ENCODE measurements at regions not wholly inside any gene's neighbourhood (a gene's known extent, or its start where the extent isn't known, plus 50 kb on each side); places are given as distances from the start of the nearest gene placed in this dataset.

GRCh38 chr1:244118109-244118761, 67.2 kb downstream of the ZBTB18 start:
- H3K4me1 ChIP-seq (ENCODE audit: control insufficient read depth in 5 of 5, insufficient read depth in 5 of 5, low read length in 5 of 5): peaks cover 0 to 4% (median 3%) of the 10 kb centered on the region in 5 donors
- ATAC-seq (ENCODE audit: insufficient read depth, low FRiP score) (no peak), DNase-seq (peak in 1 of 3 donors; percentile 11)
- H3K4me3 ChIP-seq: no peak overlapping the region
- no peak overlapping the region for H3K9ac ChIP-seq (ENCODE audit: insufficient read depth in 1 of 2, low read length in 2 of 2)
- 50 to 70% methylated on average over 16 of the region's 16 CpGs for WGBS, 2 donors
- H3K36me3 ChIP-seq (ENCODE audit: control insufficient read depth in 4 of 4, insufficient read depth in 4 of 4, low read length in 4 of 4): no peaks in the 10 kb centered on the region
- TF ChIP-seq, protein P1, sequence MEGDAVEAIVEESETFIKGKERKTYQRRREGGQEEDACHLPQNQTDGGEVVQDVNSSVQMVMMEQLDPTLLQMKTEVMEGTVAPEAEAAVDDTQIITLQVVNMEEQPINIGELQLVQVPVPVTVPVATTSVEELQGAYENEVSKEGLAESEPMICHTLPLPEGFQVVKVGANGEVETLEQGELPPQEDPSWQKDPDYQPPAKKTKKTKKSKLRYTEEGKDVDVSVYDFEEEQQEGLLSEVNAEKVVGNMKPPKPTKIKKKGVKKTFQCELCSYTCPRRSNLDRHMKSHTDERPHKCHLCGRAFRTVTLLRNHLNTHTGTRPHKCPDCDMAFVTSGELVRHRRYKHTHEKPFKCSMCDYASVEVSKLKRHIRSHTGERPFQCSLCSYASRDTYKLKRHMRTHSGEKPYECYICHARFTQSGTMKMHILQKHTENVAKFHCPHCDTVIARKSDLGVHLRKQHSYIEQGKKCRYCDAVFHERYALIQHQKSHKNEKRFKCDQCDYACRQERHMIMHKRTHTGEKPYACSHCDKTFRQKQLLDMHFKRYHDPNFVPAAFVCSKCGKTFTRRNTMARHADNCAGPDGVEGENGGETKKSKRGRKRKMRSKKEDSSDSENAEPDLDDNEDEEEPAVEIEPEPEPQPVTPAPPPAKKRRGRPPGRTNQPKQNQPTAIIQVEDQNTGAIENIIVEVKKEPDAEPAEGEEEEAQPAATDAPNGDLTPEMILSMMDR (IDR thresholded peaks at IDR 0.05; ENCODE audit: control extremely low read depth, extremely low read depth): no peak
- peaks cover 2 to 10% (median 3%) of the 10 kb centered on the region in 3 donors for H3K27me3 ChIP-seq (ENCODE audit: control insufficient read depth in 3 of 3, insufficient read depth in 3 of 3, low read length in 2 of 3)
- no peak overlapping the region for H3K27ac ChIP-seq (ENCODE audit: low read depth in 1 of 2, low read length in 1 of 2)
- H3K9me3 ChIP-seq (ENCODE audit: control insufficient read depth in 4 of 4, insufficient read depth in 3 of 4, low read length in 3 of 4): peaks cover 0 to 4% (median 0%) of the 10 kb centered on the region in 4 donors

DNA sequence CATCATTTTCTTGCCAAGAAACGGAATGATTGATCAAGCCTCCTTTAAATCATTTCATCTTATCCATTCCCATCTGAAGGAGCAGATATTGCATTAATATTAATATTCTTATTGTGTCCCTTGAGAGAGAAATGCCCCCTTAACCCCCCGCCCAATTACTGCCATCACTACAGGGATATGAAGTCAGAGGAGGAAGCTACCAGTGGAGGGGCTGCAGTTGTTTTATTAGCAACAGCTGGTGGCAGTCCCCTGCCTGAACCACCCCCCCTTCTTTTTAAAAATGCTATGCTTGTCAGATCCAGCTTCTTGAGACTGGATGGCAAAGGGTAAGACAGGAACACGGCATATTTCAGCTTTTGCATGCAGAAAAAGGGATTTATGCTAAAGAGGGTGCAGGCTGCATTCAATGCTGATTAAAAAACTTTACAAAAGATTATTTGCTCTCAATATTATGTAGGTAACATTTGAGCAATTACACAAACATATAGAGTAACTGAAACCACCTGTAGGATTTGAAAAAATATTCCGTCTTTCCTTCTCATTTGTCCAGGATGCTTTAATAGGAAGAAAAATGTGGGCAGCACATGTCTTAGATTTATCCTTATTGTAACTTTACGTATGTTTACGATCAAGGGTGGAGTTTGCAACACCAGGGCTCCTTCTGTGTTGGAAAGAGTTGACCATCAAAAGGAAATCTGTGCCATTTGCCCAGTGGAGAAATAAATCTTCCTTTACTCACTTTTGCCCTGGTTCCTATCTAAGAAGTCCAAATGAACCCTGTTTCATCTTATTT, 77.7 kb downstream of the ZBTB18 start:
- H3K9me3 ChIP-seq (ENCODE audit: control insufficient read depth in 4 of 4, insufficient read depth in 3 of 4, low read length in 3 of 4): peaks cover 0 to 3% (median 1%) of the 10 kb centered on the region in 4 donors
- WGBS, 2 donors: 81 to 85% methylated on average over 6 of the region's 6 CpGs
- H3K9ac ChIP-seq (ENCODE audit: insufficient read depth in 1 of 2, low read length in 2 of 2): no peak overlapping the region
- ATAC-seq (ENCODE audit: insufficient read depth, low FRiP score) (no peak), DNase-seq (no peak)
- H3K27ac ChIP-seq (ENCODE audit: low read depth in 1 of 2, low read length in 1 of 2): no peak overlapping the region
- H3K36me3 ChIP-seq (ENCODE audit: control insufficient read depth in 4 of 4, insufficient read depth in 4 of 4, low read length in 4 of 4): no peaks in the 10 kb centered on the region
- TF ChIP-seq, protein P1 (IDR thresholded peaks at IDR 0.05; ENCODE audit: control extremely low read depth, extremely low read depth): no peak
- peaks cover 0 to 4% (median 0%) of the 10 kb centered on the region in 3 donors for H3K27me3 ChIP-seq (ENCODE audit: control insufficient read depth in 3 of 3, insufficient read depth in 3 of 3, low read length in 2 of 3)
- no peak overlapping the region for H3K4me3 ChIP-seq
- H3K4me1 ChIP-seq (ENCODE audit: control insufficient read depth in 5 of 5, insufficient read depth in 5 of 5, low read length in 5 of 5): no peaks in the 10 kb centered on the region

- Histone ChIP-seq H3K4me1 (ENCODE audit: control insufficient read depth in 5 of 5, insufficient read depth in 5 of 5, low read length in 5 of 5) (peaks cover 0 to 12% (median 0%) of the 10 kb centered on the region in 5 donors), H3K27me3 (ENCODE audit: control insufficient read depth in 3 of 3, insufficient read depth in 3 of 3, low read length in 2 of 3) (no peaks in the 10 kb centered on the region), H3K27ac (ENCODE audit: low read depth in 1 of 2, low read length in 1 of 2) (no peak overlapping the region), H3K4me3 (no peak overlapping the region), H3K9me3 (ENCODE audit: control insufficient read depth in 4 of 4, insufficient read depth in 3 of 4, low read length in 3 of 4) (no peaks in the 10 kb centered on the region), H3K36me3 (ENCODE audit: control insufficient read depth in 4 of 4, insufficient read depth in 4 of 4, low read length in 4 of 4) (no peaks in the 10 kb centered on the region), H3K9ac (ENCODE audit: insufficient read depth in 1 of 2, low read length in 2 of 2) (no peak overlapping the region)
- TF ChIP-seq, protein P1 (IDR thresholded peaks at IDR 0.05; ENCODE audit: control extremely low read depth, extremely low read depth): no peak
- 30 to 44% methylated on average over 2 of the region's 2 CpGs for WGBS, 2 donors
- DNase-seq (no peak), ATAC-seq (ENCODE audit: insufficient read depth, low FRiP score) (no peak)
These were observed 86.2 kb downstream of the ZBTB18 start for GRCh38 chr1:244137276-244137675.

Measured in lung (tissue), 11 donors.